ENCODE measurements at regions not wholly inside any gene's neighbourhood (a gene's known extent, or its start where the extent isn't known, plus 50 kb on each side); places are given as distances from the start of the nearest gene placed in this dataset.

- TF ChIP-seq CTCF (IDR thresholded peaks at IDR 0.05; ENCODE audit: insufficient read depth, low read depth, low read length) (no peak), EZH2 (IDR thresholded peaks at IDR 0.05; ENCODE audit: insufficient read depth, low read length) (no peak)
These were observed 87.2 kb upstream of the ZEB2 start for GRCh38 chr2:144607099-144607498.

All from astrocyte (in vitro differentiated cells and primary cell).